Natural killer cell (primary cell): ENCODE measurements at regions not wholly inside any gene's neighbourhood (a gene's known extent, or its start where the extent isn't known, plus 50 kb on each side); places are given as distances from the start of the nearest gene placed in this dataset.

Source experiments
- ATAC-seq, 3 donors: fragments of 150-1000 bp in 2 of 3; fragments of 200-7000 bp in 1 of 3; cut with Tn5 transposase; 1 replicate in 1 of 3; 2 replicates in 2 of 3; pipeline ENCODE4 v1.10.0; 2021; ENCODE audit warnings: mild to moderate bottlenecking in 2 of 3, moderate library complexity in 2 of 3
- DNase-seq, 2 donors: peaks; one replicate each; pipeline versions ENCODE4 v3.0.0 to v3.0.0-alpha.2; 2013 to 2021; ENCODE audit warnings: mixed read lengths in 1 of 2
- H3K27ac ChIP-seq: one replicate; pipeline ENCODE4 v1.5.1; 2013; ENCODE audit warnings: mild to moderate bottlenecking, low read length
- H3K27me3 ChIP-seq: one replicate; pipeline ENCODE4 v1.6.1; 2013; ENCODE audit warnings: low read length; ENCODE audit not compliant: control insufficient read depth, insufficient read depth
- H3K36me3 ChIP-seq: one replicate; pipeline ENCODE4 v1.6.1; 2013; ENCODE audit warnings: low read length; ENCODE audit not compliant: control insufficient read depth, insufficient read depth
- H3K4me1 ChIP-seq: one replicate; pipeline ENCODE4 v1.6.1; 2013; ENCODE audit warnings: low read length; ENCODE audit not compliant: control insufficient read depth, insufficient read depth
- H3K4me3 ChIP-seq: one replicate; pipeline ENCODE4 v1.5.1; 2013; ENCODE audit warnings: low read length
- H3K9me3 ChIP-seq: one replicate; pipeline ENCODE4 v1.6.1; 2013; ENCODE audit warnings: low read length; ENCODE audit not compliant: control insufficient read depth, insufficient read depth
- H3K27ac Mint-ChIP-seq, 2 donors: one replicate each; pipeline ENCODE4 v1.8.0; 2022; ENCODE audit warnings: mild to moderate bottlenecking in 2 of 2, mixed read lengths in 2 of 2, moderate library complexity in 1 of 2
- H3K27me3 Mint-ChIP-seq, 2 donors: one replicate each; pipeline ENCODE4 v1.8.0; 2022; ENCODE audit warnings: low read depth in 2 of 2, mixed read lengths in 2 of 2
- H3K36me3 Mint-ChIP-seq: one replicate; pipeline ENCODE4 v1.8.0; 2022; ENCODE audit warnings: mixed read lengths
- H3K4me1 Mint-ChIP-seq, 2 donors: one replicate each; pipeline ENCODE4 v1.8.0; 2022; ENCODE audit warnings: mixed read lengths in 2 of 2
- H3K4me3 Mint-ChIP-seq: one replicate; pipeline ENCODE4 v1.8.0; 2022; ENCODE audit warnings: mild to moderate bottlenecking, moderate library complexity, mixed read lengths
- H3K9me3 Mint-ChIP-seq, 2 donors: one replicate each; pipeline ENCODE4 v1.8.0; 2022; ENCODE audit warnings: mixed read lengths in 2 of 2
- WGBS: methylation state at CpG from one replicate; pipeline ENCODE4 v1.1.7; 2013; ENCODE audit warnings: missing lambda C conversion rate; ENCODE audit not compliant: insufficient coverage; 5-methylcytosine and 5-hydroxymethylcytosine counted together
- intact Hi-C: fragments of 100-400 bp; cut with micrococcal nuclease; formaldehyde crosslinking; loops from one replicate; pipeline ENCODE4 v1.14.2; 2022
- TF ChIP-seq, protein P1 (sequence below): fragments of 200-600 bp; IDR thresholded peaks from one replicate; pipeline ENCODE4 v1.8.0; 2022; ENCODE audit warnings: antibody characterized with exemption

- ATAC-seq (no peak), DNase-seq (no peak)
- no peaks in the 10 kb centered on the region for H3K36me3 ChIP-seq
- H3K9me3 Mint-ChIP-seq, result no peaks in the 10 kb centered on the region
- H3K9me3 ChIP-seq, result no peaks in the 10 kb centered on the region
- intact Hi-C loops, result no loop called here
- peak overlapping the region; percentile 78 for H3K4me3 Mint-ChIP-seq
- TF ChIP-seq, protein P1, sequence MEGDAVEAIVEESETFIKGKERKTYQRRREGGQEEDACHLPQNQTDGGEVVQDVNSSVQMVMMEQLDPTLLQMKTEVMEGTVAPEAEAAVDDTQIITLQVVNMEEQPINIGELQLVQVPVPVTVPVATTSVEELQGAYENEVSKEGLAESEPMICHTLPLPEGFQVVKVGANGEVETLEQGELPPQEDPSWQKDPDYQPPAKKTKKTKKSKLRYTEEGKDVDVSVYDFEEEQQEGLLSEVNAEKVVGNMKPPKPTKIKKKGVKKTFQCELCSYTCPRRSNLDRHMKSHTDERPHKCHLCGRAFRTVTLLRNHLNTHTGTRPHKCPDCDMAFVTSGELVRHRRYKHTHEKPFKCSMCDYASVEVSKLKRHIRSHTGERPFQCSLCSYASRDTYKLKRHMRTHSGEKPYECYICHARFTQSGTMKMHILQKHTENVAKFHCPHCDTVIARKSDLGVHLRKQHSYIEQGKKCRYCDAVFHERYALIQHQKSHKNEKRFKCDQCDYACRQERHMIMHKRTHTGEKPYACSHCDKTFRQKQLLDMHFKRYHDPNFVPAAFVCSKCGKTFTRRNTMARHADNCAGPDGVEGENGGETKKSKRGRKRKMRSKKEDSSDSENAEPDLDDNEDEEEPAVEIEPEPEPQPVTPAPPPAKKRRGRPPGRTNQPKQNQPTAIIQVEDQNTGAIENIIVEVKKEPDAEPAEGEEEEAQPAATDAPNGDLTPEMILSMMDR, result no peak
- H3K4me1 ChIP-seq, result peaks cover 12% of the 10 kb centered on the region
- H3K4me3 ChIP-seq, result no peak overlapping the region
- no peak overlapping the region for H3K27ac ChIP-seq
- no peak overlapping the region for H3K27ac Mint-ChIP-seq
- 68% methylated on average over 9 of the region's 9 CpGs for WGBS
- peaks cover 18% of the 10 kb centered on the region in 2 donors for H3K4me1 Mint-ChIP-seq
- H3K36me3 Mint-ChIP-seq, result no peaks in the 10 kb centered on the region
- peaks cover 43 to 64% of the 10 kb centered on the region in 2 donors for H3K27me3 Mint-ChIP-seq
- peaks cover 30% of the 10 kb centered on the region for H3K27me3 ChIP-seq
Observed at GRCh38 chr2:172233987-172234715, 131.5 kb upstream of the DLX2 start.

DNA sequence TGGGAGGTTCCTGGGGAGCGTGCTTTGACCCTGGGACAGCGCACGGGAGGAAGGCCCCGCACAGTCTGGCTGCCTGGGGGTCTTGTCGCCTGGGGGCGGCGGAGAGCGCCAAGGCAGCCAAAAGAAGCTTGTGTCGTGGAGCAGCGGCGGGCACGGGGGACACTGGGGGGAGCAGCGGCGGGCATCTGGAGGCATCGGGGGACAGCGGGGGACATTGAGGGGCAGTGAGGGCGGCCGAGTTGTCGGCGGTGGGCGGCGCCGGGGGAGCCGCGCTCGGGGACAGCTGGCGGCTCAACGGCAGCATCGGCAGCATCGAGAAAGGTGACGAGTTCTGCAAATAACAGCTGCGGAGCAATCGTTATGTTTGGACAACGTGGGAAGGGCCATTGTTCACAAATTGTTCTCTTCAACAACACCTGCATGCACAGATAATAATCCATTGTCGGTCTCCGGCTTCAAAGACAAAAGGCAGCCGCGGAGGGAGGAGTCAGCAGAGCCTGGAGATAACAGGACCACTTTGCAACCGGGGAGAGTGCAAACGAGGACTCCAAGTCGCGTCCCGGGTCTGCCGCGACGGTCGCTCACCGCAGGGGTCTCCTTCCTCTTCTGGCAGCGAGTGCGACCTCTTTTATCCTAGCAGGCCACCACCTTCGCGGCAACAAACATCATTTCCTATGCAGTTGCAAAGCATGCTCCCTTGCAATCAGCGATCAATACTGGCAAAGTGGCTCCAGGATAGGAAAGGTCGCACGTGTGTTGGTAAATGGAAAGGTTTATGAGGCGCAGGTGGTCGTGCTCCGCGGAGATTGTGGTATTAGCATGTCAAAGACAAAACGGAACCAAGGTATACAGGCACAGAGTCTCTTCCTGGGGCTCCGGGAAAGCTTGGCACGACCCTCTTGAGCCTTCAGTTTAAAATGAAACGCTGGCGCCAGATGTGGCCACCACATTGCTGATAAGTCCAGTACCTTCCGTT is 132.3 kb upstream of the DLX2 start:
- intact Hi-C loops, result no loop called here
- Histone ChIP-seq H3K27me3 (peaks cover 30% of the 10 kb centered on the region), H3K27ac (no peak overlapping the region), H3K9me3 (no peaks in the 10 kb centered on the region), H3K36me3 (no peaks in the 10 kb centered on the region), H3K4me3 (peak overlapping the region; percentile 33), H3K4me1 (peaks cover 12% of the 10 kb centered on the region)
- Mint-ChIP-seq H3K27me3 (peaks cover 43 to 64% of the 10 kb centered on the region in 2 donors), H3K4me1 (peaks cover 18% of the 10 kb centered on the region in 2 donors), H3K36me3 (no peaks in the 10 kb centered on the region), H3K4me3 (peak overlapping the region; percentile 78), H3K27ac (no peak overlapping the region), H3K9me3 (no peaks in the 10 kb centered on the region)
- TF ChIP-seq, protein P1, result no peak
- peak in 1 of 2 donors; percentile 59 for DNase-seq
- 5% methylated on average over 65 of the region's 65 CpGs for WGBS
- peak in 2 of 3 donors; percentile 41 to 64 for ATAC-seq

GRCh38 chr2:172239944-172240590 is 137.4 kb upstream of the DLX2 start:
- H3K4me1 Mint-ChIP-seq, result peaks cover 5% of the 10 kb centered on the region in 2 donors
- DNase-seq (no peak), ATAC-seq (no peak)
- 93% methylated on average over 8 of the region's 8 CpGs for WGBS
- Histone ChIP-seq H3K27me3 (peaks cover 14% of the 10 kb centered on the region), H3K4me3 (no peak overlapping the region), H3K27ac (no peak overlapping the region), H3K9me3 (no peaks in the 10 kb centered on the region), H3K36me3 (no peaks in the 10 kb centered on the region), H3K4me1 (peaks cover 5% of the 10 kb centered on the region)
- TF ChIP-seq, protein P1, result no peak
- intact Hi-C loops, result no loop called here
- no peaks in the 10 kb centered on the region for H3K9me3 Mint-ChIP-seq
- H3K36me3 Mint-ChIP-seq, result no peaks in the 10 kb centered on the region
- no peak overlapping the region for H3K27ac Mint-ChIP-seq
- peaks cover 25 to 34% of the 10 kb centered on the region in 2 donors for H3K27me3 Mint-ChIP-seq
- no peak overlapping the region for H3K4me3 Mint-ChIP-seq
